ENCODE measurements at regions not wholly inside any gene's neighbourhood (a gene's known extent, or its start where the extent isn't known, plus 50 kb on each side); places are given as distances from the start of the nearest gene placed in this dataset.
"Not testable (repeated sequence)": the region's sequence is repeated elsewhere in the genome, so short reads cannot be mapped to it uniquely, and the experiment has no call there.

GRCh38 chr15:79782307-79782706, 114.5 kb downstream of the MTHFS start:
- not testable (repeated sequence) for TF ChIP-seq CTCF (IDR thresholded peaks at IDR 0.05; ENCODE audit: control extremely low read depth in 1 of 3, insufficient read depth in 1 of 3, low read depth in 1 of 3, low read length in 3 of 3); POLR2A (IDR thresholded peaks at IDR 0.05; ENCODE audit: control extremely low read depth in 1 of 2, low read depth in 2 of 2, low read length in 2 of 2); SIX5 (IDR thresholded peaks at IDR 0.05; ENCODE audit: low read depth, low read length); MAX (IDR thresholded peaks at IDR 0.05); JUN (IDR thresholded peaks at IDR 0.05; ENCODE audit: low read depth, low read length); POLR2AphosphoS5 (IDR thresholded peaks at IDR 0.05; ENCODE audit: low read depth, low read length); SP1 (IDR thresholded peaks at IDR 0.05; ENCODE audit: low read depth, low read length); TAF7 (optimal IDR thresholded peaks at IDR 0.05; ENCODE audit: borderline replicate concordance, low read depth, low read length); EZH2 (IDR thresholded peaks at IDR 0.05; ENCODE audit: low read depth, low read length, severe bottlenecking); USF2 (IDR thresholded peaks at IDR 0.05; ENCODE audit: low read length); YY1 (IDR thresholded peaks at IDR 0.05; ENCODE audit: low read depth, low read length); FOSL1 (IDR thresholded peaks at IDR 0.05; ENCODE audit: insufficient read depth, low read depth, low read length); TBP (IDR thresholded peaks at IDR 0.05; ENCODE audit: low read depth, low read length); PHF8 (conservative IDR thresholded peaks at IDR 0.05; ENCODE audit: low read depth, low read length)

Measured in H1 (cell line).